Spleen (tissue), 7 donors: ENCODE measurements at regions not wholly inside any gene's neighbourhood (a gene's known extent, or its start where the extent isn't known, plus 50 kb on each side); places are given as distances from the start of the nearest gene placed in this dataset.
"Not testable (repeated sequence)": the region's sequence is repeated elsewhere in the genome, so short reads cannot be mapped to it uniquely, and the experiment has no call there.

Source experiments
- CTCF ChIP-seq, 11 experiments: fragments of 200-600 bp in 7 of 11; fragments of 450-650 bp in 4 of 11; sonication (generic) in 4 of 11; IDR thresholded peaks in 8 of 11; conservative IDR thresholded peaks in 3 of 11; 1 replicate in 7 of 11; 2 replicates in 4 of 11; pipeline versions ENCODE4 v1.4.0 to v1.8.0; 2016 to 2021; ENCODE audit warnings: antibody characterized with exemption in 11 of 11, inconsistent platforms in 4 of 11, mild to moderate bottlenecking in 1 of 11
- POLR2A ChIP-seq, 3 donors: fragments of 450-650 bp; IDR thresholded peaks; one replicate each; pipeline ENCODE4 v1.5.1; 2017; ENCODE audit warnings: antibody characterized with exemption in 3 of 3, mild to moderate bottlenecking in 1 of 3
- POLR2AphosphoS5 ChIP-seq, 3 donors: sonication (generic); formaldehyde crosslinking; IDR thresholded peaks; one replicate each; pipeline ENCODE4 v1.5.1; 2017; ENCODE audit warnings: antibody characterized with exemption in 3 of 3
- donor health status: DM: no; HTN: no; CAD: no; lungs with moderate emphysema.
- donor health status: DM: no; HTN: no; CAD: no.
- donor health status: DM: no; HTN: no; CAD: no.

GRCh38 chrX:3920424-3921017 is 207.1 kb upstream of the PRKX start:
- not testable (repeated sequence) for TF ChIP-seq CTCF (IDR thresholded peaks at IDR 0.05 in 8 of 11, conservative IDR thresholded peaks at IDR 0.05 in 3 of 11); POLR2A (IDR thresholded peaks at IDR 0.05); POLR2AphosphoS5 (IDR thresholded peaks at IDR 0.05)
